CD4-positive, alpha-beta T cell (primary cell): ENCODE measurements at regions not wholly inside any gene's neighbourhood (a gene's known extent, or its start where the extent isn't known, plus 50 kb on each side); places are given as distances from the start of the nearest gene placed in this dataset.
"Not testable (repeated sequence)": the region's sequence is repeated elsewhere in the genome, so short reads cannot be mapped to it uniquely, and the experiment has no call there.

ENCODE experiments used
- ATAC-seq: fragments of 200-7000 bp; cut with Tn5 transposase; one replicate; pipeline ENCODE4 v1.10.0; 2022; ENCODE audit warnings: mild to moderate bottlenecking; ENCODE audit not compliant: poor library complexity
- CTCF ChIA-PET: fragments of 350-600 bp; sonication (Branson Sonifier 250); formaldehyde crosslinking; loops from one replicate; lab custom pipeline; 2021; ENCODE audit warnings: antibody characterized with exemption, inconsistent platforms; lab: Charles Lee
- POLR2A ChIA-PET: fragments of 350-600 bp; sonication (Branson Sonifier 250); formaldehyde crosslinking; loops from one replicate; lab custom pipeline; 2021; ENCODE audit warnings: antibody characterized with exemption, inconsistent platforms; lab: Charles Lee
- DNase-seq, 14 experiments: peaks; one replicate each; pipeline ENCODE4 v3.0.0-alpha.2; 2013 to 2020; ENCODE audit warnings: mixed read lengths in 2 of 14
- H3K27ac ChIP-seq, 2 donors: one replicate each; pipeline versions ENCODE4 v1.5.1 to v1.7.0; 2013; ENCODE audit warnings: low read length in 2 of 2, low read depth in 1 of 2, mild to moderate bottlenecking in 1 of 2
- H3K27me3 ChIP-seq, 2 experiments: 1 replicate in 1 of 2; 2 replicates in 1 of 2; pipeline versions ENCODE4 v1.6.1 to v1.7.0; 2013; ENCODE audit warnings: low read length in 2 of 2, control low read depth in 1 of 2, mild to moderate bottlenecking in 1 of 2, moderate library complexity in 1 of 2; ENCODE audit not compliant: insufficient read depth in 2 of 2, control insufficient read depth in 1 of 2
- H3K36me3 ChIP-seq: one replicate; pipeline ENCODE4 v1.6.1; 2013; ENCODE audit warnings: low read length, control low read depth; ENCODE audit not compliant: insufficient read depth
- H3K4me1 ChIP-seq: one replicate; pipeline ENCODE4 v1.6.1; 2013; ENCODE audit warnings: low read length, control low read depth; ENCODE audit not compliant: insufficient read depth
- H3K4me3 ChIP-seq: one replicate; pipeline ENCODE4 v1.5.1; 2013; ENCODE audit warnings: mild to moderate bottlenecking, low read length, moderate library complexity
- H3K9me3 ChIP-seq, 2 experiments: 1 replicate in 1 of 2; 2 replicates in 1 of 2; pipeline versions ENCODE4 v1.6.1 to v1.7.0; 2013; ENCODE audit warnings: low read length in 2 of 2, mild to moderate bottlenecking in 2 of 2, control low read depth in 1 of 2, moderate library complexity in 1 of 2; ENCODE audit not compliant: control insufficient read depth in 1 of 2, insufficient read depth in 1 of 2
- H3K27ac Mint-ChIP-seq: one replicate; pipeline ENCODE4 v1.8.0; 2020; ENCODE audit warnings: mixed read lengths
- H3K27me3 Mint-ChIP-seq: one replicate; pipeline ENCODE4 v1.8.0; 2021; ENCODE audit warnings: mixed read lengths
- H3K36me3 Mint-ChIP-seq: one replicate; pipeline ENCODE4 v1.8.0; 2021; ENCODE audit warnings: low read depth, mixed read lengths
- H3K4me1 Mint-ChIP-seq: one replicate; pipeline ENCODE4 v1.8.0; 2021; ENCODE audit warnings: low read depth, mixed read lengths
- H3K4me3 Mint-ChIP-seq: one replicate; pipeline ENCODE4 v1.8.0; 2020; ENCODE audit warnings: mild to moderate bottlenecking, mixed read lengths
- H3K9me3 Mint-ChIP-seq: one replicate; pipeline ENCODE4 v1.8.0; 2020; ENCODE audit warnings: mixed read lengths
- CTCF ChIP-seq: fragments of 200-600 bp; IDR thresholded peaks from one replicate; pipeline ENCODE4 v1.8.0; 2022; ENCODE audit warnings: antibody characterized with exemption, mild to moderate bottlenecking
- intact Hi-C, 2 experiments: fragments of 100-400 bp; cut with DNase I in 1 of 2; cut with micrococcal nuclease in 1 of 2; formaldehyde crosslinking; loops; one replicate each; pipeline versions ENCODE4 v1.15.1 to v1.9.0; 2023 to 2025; cut with DNase I, micrococcal nuclease

GRCh38 chr6:101146389-101146788 is 247.1 kb upstream of the GRIK2 start:
- Mint-ChIP-seq H3K27ac (no peak overlapping the region), H3K4me3 (no peak overlapping the region), H3K36me3 (no peaks in the 10 kb centered on the region), H3K4me1 (no peaks in the 10 kb centered on the region), H3K9me3 (peaks cover 2% of the 10 kb centered on the region), H3K27me3 (no peaks in the 10 kb centered on the region)
- ChIA-PET CTCF (no interaction called here), POLR2A (no interaction called here)
- intact Hi-C loops, result no loop called here
- Histone ChIP-seq H3K4me1 (no peaks in the 10 kb centered on the region), H3K9me3 (no peaks in the 10 kb centered on the region), H3K27me3 (no peaks in the 10 kb centered on the region), H3K4me3 (no peak overlapping the region), H3K36me3 (no peaks in the 10 kb centered on the region), H3K27ac (no peak overlapping the region)
- DNase-seq (no peak), ATAC-seq (no peak)
- no peak for TF ChIP-seq CTCF

GRCh38 chr6:101150226-101150625 is 243.3 kb upstream of the GRIK2 start:
- no peaks in the 10 kb centered on the region for H3K36me3 Mint-ChIP-seq
- no peak for TF ChIP-seq CTCF
- no peak overlapping the region for H3K27ac Mint-ChIP-seq
- Histone ChIP-seq H3K27me3 (no peaks in the 10 kb centered on the region), H3K9me3 (no peaks in the 10 kb centered on the region), H3K4me3 (no peak overlapping the region), H3K4me1 (no peaks in the 10 kb centered on the region), H3K36me3 (no peaks in the 10 kb centered on the region), H3K27ac (no peak overlapping the region)
- H3K4me3 Mint-ChIP-seq, result no peak overlapping the region
- peaks cover 2% of the 10 kb centered on the region for H3K9me3 Mint-ChIP-seq
- ATAC-seq (no peak), DNase-seq (no peak)
- no peaks in the 10 kb centered on the region for H3K27me3 Mint-ChIP-seq
- POLR2A ChIA-PET, result no interaction called here
- intact Hi-C loops, result no loop called here
- CTCF ChIA-PET, result interaction anchor here (0.6 kb wide), 1 partner anchor 394 kb away, joined by 3 read pairs; no protein-coding TSS in a partner anchor
- no peaks in the 10 kb centered on the region for H3K4me1 Mint-ChIP-seq

GRCh38 chr6:101157638-101158037 is 235.9 kb upstream of the GRIK2 start:
- H3K27me3 ChIP-seq, H3K27ac Mint-ChIP-seq, H3K36me3 ChIP-seq, intact Hi-C loops, H3K27me3 Mint-ChIP-seq, H3K36me3 Mint-ChIP-seq, H3K9me3 ChIP-seq, DNase-seq, H3K4me1 Mint-ChIP-seq, H3K27ac ChIP-seq, POLR2A ChIA-PET, H3K4me3 Mint-ChIP-seq, H3K9me3 Mint-ChIP-seq, CTCF ChIA-PET, H3K4me1 ChIP-seq, H3K4me3 ChIP-seq, ATAC-seq: not testable (repeated sequence)

GRCh38 chr6:101163611-101164010 is 229.9 kb upstream of the GRIK2 start:
- Histone ChIP-seq H3K27me3 (no peaks in the 10 kb centered on the region), H3K27ac (no peak overlapping the region), H3K4me3 (no peak overlapping the region), H3K36me3 (no peaks in the 10 kb centered on the region), H3K9me3 (peaks cover 0 to 6% of the 10 kb centered on the region in 2 experiments), H3K4me1 (no peaks in the 10 kb centered on the region)
- intact Hi-C loops, result no loop called here
- ChIA-PET POLR2A (no interaction called here), CTCF (no interaction called here)
- Mint-ChIP-seq H3K9me3 (peaks cover 2% of the 10 kb centered on the region), H3K36me3 (no peaks in the 10 kb centered on the region), H3K4me1 (no peaks in the 10 kb centered on the region), H3K27ac (no peak overlapping the region), H3K4me3 (no peak overlapping the region), H3K27me3 (no peaks in the 10 kb centered on the region)
- no peak for ATAC-seq
- DNase-seq, result no peak
- no peak for TF ChIP-seq CTCF
